ENCODE measurements at regions not wholly inside any gene's neighbourhood (a gene's known extent, or its start where the extent isn't known, plus 50 kb on each side); places are given as distances from the start of the nearest gene placed in this dataset.

DNA sequence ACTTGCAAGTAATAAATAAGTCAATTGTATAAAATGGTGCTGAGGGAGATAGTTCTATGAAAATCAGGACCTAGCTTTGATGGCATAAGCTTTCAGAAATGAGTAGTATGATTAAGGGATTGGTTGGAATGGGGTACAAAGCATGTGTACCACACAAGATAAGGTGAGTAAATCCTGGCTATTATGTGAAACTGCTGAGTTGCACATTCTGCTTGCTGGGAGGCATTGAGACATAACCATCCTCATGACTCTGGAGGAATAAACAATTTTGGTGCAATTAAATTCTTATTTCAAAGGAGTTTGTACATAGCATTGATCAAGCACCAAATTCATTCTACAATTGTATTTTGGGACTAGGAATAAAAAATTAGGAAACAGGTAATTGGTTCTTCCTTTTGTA is 755.2 kb upstream of the ACO1 start:
- H3K14ac ChIP-seq (ENCODE audit: low read length in 2 of 2), result no peak overlapping the region
- H4K91ac ChIP-seq (ENCODE audit: low read length), result no peak overlapping the region
- H3K9me3 ChIP-seq (ENCODE audit: control insufficient read depth, low read length), result peaks cover 19% of the 10 kb centered on the region
- no peak overlapping the region for H2BK120ac ChIP-seq (ENCODE audit: low read depth, low read length)
- H3K4ac ChIP-seq (ENCODE audit: low read depth in 1 of 2, low read length in 2 of 2), result no peak overlapping the region
- no peak overlapping the region for H2BK5ac ChIP-seq (ENCODE audit: low read depth, low read length, poor library complexity, severe bottlenecking)
- H2BK15ac ChIP-seq (ENCODE audit: low read depth, poor library complexity, severe bottlenecking), result no peak overlapping the region
- H3K27ac ChIP-seq (ENCODE audit: low read length, poor library complexity, severe bottlenecking), result no peak overlapping the region
- no peak overlapping the region for H3K9ac ChIP-seq (ENCODE audit: low read length)
- no peak for DNase-seq
- H2AK5ac ChIP-seq (ENCODE audit: low read length, severe bottlenecking), result no peak overlapping the region
- H3K18ac ChIP-seq (ENCODE audit: low read depth in 1 of 2, low read length in 2 of 2), result no peak overlapping the region
- no peak overlapping the region for H2AFZ ChIP-seq (ENCODE audit: low read depth, low read length)
- no peaks in the 10 kb centered on the region for H3K36me3 ChIP-seq (ENCODE audit: control insufficient read depth in 1 of 2, insufficient read depth in 2 of 2, low read depth in 1 of 2, low read length in 2 of 2)
- no peak overlapping the region for H4K8ac ChIP-seq (ENCODE audit: low read length)
- no peaks in the 10 kb centered on the region for H3K79me1 ChIP-seq (replicated peaks; ENCODE audit: low read length, poor library complexity, severe bottlenecking)
- no peaks in the 10 kb centered on the region for H3K27me3 ChIP-seq (ENCODE audit: control insufficient read depth in 1 of 2, insufficient read depth in 1 of 2, low read length in 2 of 2)
- no peak overlapping the region for H3K4me2 ChIP-seq (ENCODE audit: low read length, poor library complexity, severe bottlenecking)
- no peak overlapping the region for H3K4me3 ChIP-seq (ENCODE audit: insufficient read depth in 1 of 2, low read depth in 1 of 2, low read length in 2 of 2)
- no peak overlapping the region for H3K23ac ChIP-seq (ENCODE audit: low read length in 2 of 2)
- no peak overlapping the region for H2BK12ac ChIP-seq (ENCODE audit: low read length in 2 of 2)
- no peaks in the 10 kb centered on the region for H3K4me1 ChIP-seq (ENCODE audit: control insufficient read depth, insufficient read depth, low read depth, low read length)

DNA sequence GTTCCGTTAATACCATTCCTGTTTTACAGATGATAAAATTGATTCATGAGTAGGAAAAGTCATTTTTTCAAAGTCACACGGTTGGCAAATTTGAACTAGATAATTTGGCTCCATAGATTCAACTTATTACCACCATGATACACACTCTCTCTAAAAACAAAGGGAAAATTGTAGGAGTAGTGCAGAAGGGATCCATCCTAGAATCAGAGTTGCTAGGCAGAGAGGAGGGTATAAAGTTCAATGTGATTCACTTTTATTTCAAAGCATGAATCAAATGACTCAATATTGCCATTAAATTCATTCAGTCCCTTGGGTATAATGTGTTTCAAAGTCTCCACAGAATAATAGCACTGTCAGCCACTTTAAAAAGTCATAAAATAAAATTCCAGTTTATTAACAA is 747.2 kb upstream of the ACO1 start:
- Histone ChIP-seq H2AFZ (ENCODE audit: low read depth, low read length) (no peak overlapping the region), H3K79me1 (replicated peaks; ENCODE audit: low read length, poor library complexity, severe bottlenecking) (no peaks in the 10 kb centered on the region), H2BK12ac (ENCODE audit: low read length in 2 of 2) (no peak overlapping the region), H2BK120ac (ENCODE audit: low read depth, low read length) (no peak overlapping the region), H3K4me1 (ENCODE audit: control insufficient read depth, insufficient read depth, low read depth, low read length) (no peaks in the 10 kb centered on the region), H3K4ac (ENCODE audit: low read depth in 1 of 2, low read length in 2 of 2) (no peak overlapping the region), H3K9me3 (ENCODE audit: control insufficient read depth, low read length) (no peaks in the 10 kb centered on the region), H3K27ac (ENCODE audit: low read length, poor library complexity, severe bottlenecking) (no peak overlapping the region), H2BK15ac (ENCODE audit: low read depth, poor library complexity, severe bottlenecking) (no peak overlapping the region), H4K8ac (ENCODE audit: low read length) (no peak overlapping the region), H3K23ac (ENCODE audit: low read length in 2 of 2) (no peak overlapping the region), H3K36me3 (ENCODE audit: control insufficient read depth in 1 of 2, insufficient read depth in 2 of 2, low read depth in 1 of 2, low read length in 2 of 2) (no peaks in the 10 kb centered on the region), H2BK5ac (ENCODE audit: low read depth, low read length, poor library complexity, severe bottlenecking) (no peak overlapping the region), H4K91ac (ENCODE audit: low read length) (no peak overlapping the region), H3K14ac (ENCODE audit: low read length in 2 of 2) (no peak overlapping the region), H3K4me3 (ENCODE audit: insufficient read depth in 1 of 2, low read depth in 1 of 2, low read length in 2 of 2) (no peak overlapping the region), H3K18ac (ENCODE audit: low read depth in 1 of 2, low read length in 2 of 2) (no peak overlapping the region), H2AK5ac (ENCODE audit: low read length, severe bottlenecking) (no peak overlapping the region), H3K9ac (ENCODE audit: low read length) (no peak overlapping the region), H3K4me2 (ENCODE audit: low read length, poor library complexity, severe bottlenecking) (no peak overlapping the region), H3K27me3 (ENCODE audit: control insufficient read depth in 1 of 2, insufficient read depth in 1 of 2, low read length in 2 of 2) (no peaks in the 10 kb centered on the region)
- WGBS, result no CpG with 5 or more reads among the region's 2 CpGs
- DNase-seq, result no peak

DNA sequence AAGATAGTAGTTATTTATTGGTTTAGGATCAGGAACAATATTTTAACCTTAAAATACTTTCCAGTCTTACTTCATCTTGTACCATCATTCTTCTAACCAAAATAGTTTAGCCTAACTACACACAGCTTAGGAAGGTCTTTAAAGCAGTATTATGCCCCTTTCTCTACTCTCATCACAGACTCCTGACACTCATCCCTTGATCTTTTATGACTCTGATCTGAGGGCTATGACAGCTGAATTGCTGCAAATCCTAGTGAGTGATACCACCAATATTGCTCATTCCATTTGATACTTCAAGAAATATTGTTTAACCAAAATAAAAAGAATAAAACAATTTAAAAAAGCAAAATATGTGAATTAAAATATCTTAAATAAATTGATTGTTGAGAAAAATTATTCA is 746.6 kb upstream of the ACO1 start:
- no peak for DNase-seq
- no peak overlapping the region for H2BK120ac ChIP-seq (ENCODE audit: low read depth, low read length)
- H3K9me3 ChIP-seq (ENCODE audit: control insufficient read depth, low read length), result no peaks in the 10 kb centered on the region
- no peak overlapping the region for H4K8ac ChIP-seq (ENCODE audit: low read length)
- H3K23ac ChIP-seq (ENCODE audit: low read length in 2 of 2), result no peak overlapping the region
- no peak overlapping the region for H2AK5ac ChIP-seq (ENCODE audit: low read length, severe bottlenecking)
- H2BK5ac ChIP-seq (ENCODE audit: low read depth, low read length, poor library complexity, severe bottlenecking), result no peak overlapping the region
- H3K79me1 ChIP-seq (replicated peaks; ENCODE audit: low read length, poor library complexity, severe bottlenecking), result no peaks in the 10 kb centered on the region
- no peak overlapping the region for H3K18ac ChIP-seq (ENCODE audit: low read depth in 1 of 2, low read length in 2 of 2)
- H3K36me3 ChIP-seq (ENCODE audit: control insufficient read depth in 1 of 2, insufficient read depth in 2 of 2, low read depth in 1 of 2, low read length in 2 of 2), result no peaks in the 10 kb centered on the region
- H2AFZ ChIP-seq (ENCODE audit: low read depth, low read length), result no peak overlapping the region
- no peaks in the 10 kb centered on the region for H3K27me3 ChIP-seq (ENCODE audit: control insufficient read depth in 1 of 2, insufficient read depth in 1 of 2, low read length in 2 of 2)
- no peak overlapping the region for H2BK12ac ChIP-seq (ENCODE audit: low read length in 2 of 2)
- no peak overlapping the region for H3K4ac ChIP-seq (ENCODE audit: low read depth in 1 of 2, low read length in 2 of 2)
- H2BK15ac ChIP-seq (ENCODE audit: low read depth, poor library complexity, severe bottlenecking), result no peak overlapping the region
- H3K4me1 ChIP-seq (ENCODE audit: control insufficient read depth, insufficient read depth, low read depth, low read length), result no peaks in the 10 kb centered on the region
- no peak overlapping the region for H3K27ac ChIP-seq (ENCODE audit: low read length, poor library complexity, severe bottlenecking)
- no peak overlapping the region for H3K4me3 ChIP-seq (ENCODE audit: insufficient read depth in 1 of 2, low read depth in 1 of 2, low read length in 2 of 2)
- H3K14ac ChIP-seq (ENCODE audit: low read length in 2 of 2), result no peak overlapping the region
- no peak overlapping the region for H4K91ac ChIP-seq (ENCODE audit: low read length)
- H3K9ac ChIP-seq (ENCODE audit: low read length), result no peak overlapping the region
- no peak overlapping the region for H3K4me2 ChIP-seq (ENCODE audit: low read length, poor library complexity, severe bottlenecking)

DNA sequence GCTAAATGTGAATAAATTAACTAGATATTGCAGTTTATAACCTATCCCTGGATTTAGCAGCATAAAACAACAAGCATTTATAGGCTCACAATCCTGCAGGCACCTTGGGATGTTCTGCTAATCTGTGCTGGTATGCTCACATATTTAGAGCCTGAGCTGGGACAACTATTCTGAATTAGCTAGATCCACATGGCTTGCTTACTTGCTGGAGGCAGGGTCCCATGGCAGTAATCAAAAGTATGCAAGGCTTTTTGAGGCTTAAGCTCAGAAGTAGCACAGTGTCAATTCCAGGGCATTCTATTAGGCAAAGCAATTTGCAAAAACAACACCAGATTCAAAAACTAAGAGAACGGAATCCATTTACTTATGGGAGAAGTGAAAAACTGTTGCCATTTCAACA is 745.0 kb upstream of the ACO1 start:
- H3K9ac ChIP-seq (ENCODE audit: low read length), result no peak overlapping the region
- no peak overlapping the region for H4K8ac ChIP-seq (ENCODE audit: low read length)
- H2BK5ac ChIP-seq (ENCODE audit: low read depth, low read length, poor library complexity, severe bottlenecking), result no peak overlapping the region
- H3K4me3 ChIP-seq (ENCODE audit: insufficient read depth in 1 of 2, low read depth in 1 of 2, low read length in 2 of 2), result no peak overlapping the region
- H2BK15ac ChIP-seq (ENCODE audit: low read depth, poor library complexity, severe bottlenecking), result no peak overlapping the region
- H3K9me3 ChIP-seq (ENCODE audit: control insufficient read depth, low read length), result no peaks in the 10 kb centered on the region
- H3K18ac ChIP-seq (ENCODE audit: low read depth in 1 of 2, low read length in 2 of 2), result no peak overlapping the region
- no peak overlapping the region for H2AK5ac ChIP-seq (ENCODE audit: low read length, severe bottlenecking)
- H3K4me2 ChIP-seq (ENCODE audit: low read length, poor library complexity, severe bottlenecking), result no peak overlapping the region
- H3K27me3 ChIP-seq (ENCODE audit: control insufficient read depth in 1 of 2, insufficient read depth in 1 of 2, low read length in 2 of 2), result no peaks in the 10 kb centered on the region
- H2BK120ac ChIP-seq (ENCODE audit: low read depth, low read length), result no peak overlapping the region
- no peaks in the 10 kb centered on the region for H3K79me1 ChIP-seq (replicated peaks; ENCODE audit: low read length, poor library complexity, severe bottlenecking)
- no peak overlapping the region for H3K27ac ChIP-seq (ENCODE audit: low read length, poor library complexity, severe bottlenecking)
- no peak overlapping the region for H2BK12ac ChIP-seq (ENCODE audit: low read length in 2 of 2)
- no CpG with 5 or more reads among the region's 1 CpG for WGBS
- no peak overlapping the region for H2AFZ ChIP-seq (ENCODE audit: low read depth, low read length)
- DNase-seq, result no peak
- no peak overlapping the region for H3K23ac ChIP-seq (ENCODE audit: low read length in 2 of 2)
- H4K91ac ChIP-seq (ENCODE audit: low read length), result no peak overlapping the region
- no peak overlapping the region for H3K14ac ChIP-seq (ENCODE audit: low read length in 2 of 2)
- no peaks in the 10 kb centered on the region for H3K36me3 ChIP-seq (ENCODE audit: control insufficient read depth in 1 of 2, insufficient read depth in 2 of 2, low read depth in 1 of 2, low read length in 2 of 2)
- H3K4ac ChIP-seq (ENCODE audit: low read depth in 1 of 2, low read length in 2 of 2), result no peak overlapping the region
- H3K4me1 ChIP-seq (ENCODE audit: control insufficient read depth, insufficient read depth, low read depth, low read length), result no peaks in the 10 kb centered on the region
